ENCODE measurements at regions not wholly inside any gene's neighbourhood (a gene's known extent, or its start where the extent isn't known, plus 50 kb on each side); places are given as distances from the start of the nearest gene placed in this dataset.

DNA sequence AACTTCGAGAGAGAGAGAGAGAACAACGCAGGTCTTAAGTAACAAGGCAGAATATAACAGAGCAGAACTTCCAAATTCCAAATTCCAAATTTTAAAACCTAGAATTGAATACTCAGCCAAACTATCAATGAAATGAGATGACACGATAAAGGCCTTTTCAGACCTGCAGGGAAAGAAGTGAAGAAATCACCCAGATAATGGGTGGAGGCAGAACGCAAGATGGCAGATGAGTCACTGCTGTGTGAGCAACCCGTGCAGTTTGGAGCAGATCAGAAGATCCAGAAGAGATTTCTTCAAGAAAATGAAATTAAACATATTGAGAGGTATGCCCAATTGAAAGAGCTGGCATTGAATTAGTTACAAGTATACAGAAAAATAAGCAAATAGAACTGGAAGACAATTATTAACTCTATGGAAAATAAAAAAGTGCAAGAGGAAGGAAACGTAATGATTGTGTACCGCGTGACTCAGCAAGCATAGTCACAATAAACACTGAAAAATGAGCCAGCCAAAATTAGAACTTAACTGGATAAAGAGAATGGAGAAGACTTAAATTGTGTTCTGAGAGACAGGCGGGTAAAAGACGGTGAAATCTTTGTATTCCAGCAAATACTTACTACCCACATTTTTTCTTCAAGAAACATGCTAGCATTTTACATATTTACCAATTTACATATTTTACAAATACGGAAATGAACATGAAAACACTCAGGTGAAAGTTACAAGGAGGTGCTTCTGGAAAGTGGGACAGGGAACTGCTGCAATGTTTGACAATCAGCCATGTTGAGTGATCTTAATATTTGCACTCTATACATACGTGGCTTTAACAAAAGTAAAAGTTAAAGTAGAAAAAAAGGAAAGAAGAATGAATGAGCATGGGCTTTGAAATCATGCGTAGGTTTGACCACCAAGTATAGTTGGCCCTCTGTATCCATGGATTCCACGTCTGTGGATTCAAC, 87.9 kb upstream of the CDYL start (continued):
- peak in 1 of 2 experiments; percentile 86; a peak in 2 of 4 replicates for TF ChIP-seq ZNF318 (IDR thresholded peaks at IDR 0.05; ENCODE audit: borderline replicate concordance in 1 of 2, low read depth in 1 of 2)
- TF ChIP-seq, protein P1, sequence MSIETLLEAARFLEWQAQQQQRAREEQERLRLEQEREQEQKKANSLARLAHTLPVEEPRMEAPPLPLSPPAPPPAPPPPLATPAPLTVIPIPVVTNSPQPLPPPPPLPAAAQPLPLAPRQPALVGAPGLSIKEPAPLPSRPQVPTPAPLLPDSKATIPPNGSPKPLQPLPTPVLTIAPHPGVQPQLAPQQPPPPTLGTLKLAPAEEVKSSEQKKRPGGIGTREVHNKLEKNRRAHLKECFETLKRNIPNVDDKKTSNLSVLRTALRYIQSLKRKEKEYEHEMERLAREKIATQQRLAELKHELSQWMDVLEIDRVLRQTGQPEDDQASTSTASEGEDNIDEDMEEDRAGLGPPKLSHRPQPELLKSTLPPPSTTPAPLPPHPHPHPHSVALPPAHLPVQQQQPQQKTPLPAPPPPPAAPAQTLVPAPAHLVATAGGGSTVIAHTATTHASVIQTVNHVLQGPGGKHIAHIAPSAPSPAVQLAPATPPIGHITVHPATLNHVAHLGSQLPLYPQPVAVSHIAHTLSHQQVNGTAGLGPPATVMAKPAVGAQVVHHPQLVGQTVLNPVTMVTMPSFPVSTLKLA (conservative IDR thresholded peaks at IDR 0.05) = peak; percentile 49 to 57; a peak in 3 of 4 replicates
- TF ChIP-seq TAF9B (IDR thresholded peaks at IDR 0.05; ENCODE audit: partially characterized antibody) = peak; percentile 71
- peak; percentile 71; the same call in 1 of the 2 replicates for TF ChIP-seq MTA3 (IDR thresholded peaks at IDR 0.05; ENCODE audit: borderline replicate concordance)
- TF ChIP-seq SMARCE1 (IDR thresholded peaks at IDR 0.05) = peak; percentile 98
- peak; percentile 82 for TF ChIP-seq ELF4 (CRISPR knock-in tag; IDR thresholded peaks at IDR 0.05)
- peak; percentile 69 for TF ChIP-seq MEF2A (IDR thresholded peaks at IDR 0.05; ENCODE audit: control insufficient read depth, low read depth, low read length)
- TF ChIP-seq ZFX (CRISPR knock-in tag; IDR thresholded peaks at IDR 0.05) = peak; percentile 40; the same call in 1 of the 2 replicates
- TF ChIP-seq STAT5A (IDR thresholded peaks at IDR 0.05; ENCODE audit: borderline replicate concordance, low read length) = 0 out of 2 replicates have a peak, but pooled peaks have one; percentile 4
- TF ChIP-seq BCOR (IDR thresholded peaks at IDR 0.05) = peak; percentile 63
- no peak for TF ChIP-seq GABPB1 (CRISPR knock-in tag; IDR thresholded peaks at IDR 0.05)

All from K562 (cell line).